GM19025 (cell line): ENCODE measurements at regions not wholly inside any gene's neighbourhood (a gene's known extent, or its start where the extent isn't known, plus 50 kb on each side); places are given as distances from the start of the nearest gene placed in this dataset.
"Not testable (repeated sequence)": the region's sequence is repeated elsewhere in the genome, so short reads cannot be mapped to it uniquely, and the experiment has no call there.

Source experiments
- ATAC-seq: cut with Tn5 transposase; IDR thresholded peaks from one replicate; pipeline ENCODE4 v1.9.1; 2021; ENCODE audit warnings: mild to moderate bottlenecking, low read depth, moderate library complexity; ENCODE audit not compliant: unreplicated experiment

- no peak for ATAC-seq
Measured at GRCh38 chr1:80225510-80225909, 1219.0 kb upstream of the ADGRL4 start.

GRCh38 chr1:80221319-80221718 lies 1214.8 kb upstream of the ADGRL4 start:
- no peak for ATAC-seq

GRCh38 chr1:80218112-80218511 lies 1211.6 kb upstream of the ADGRL4 start:
- ATAC-seq, result peak; percentile 55

GRCh38 chr1:80217377-80217986 lies 1211.0 kb upstream of the ADGRL4 start:
- no peak for ATAC-seq

- ATAC-seq, result no peak
Measured at GRCh38 chr1:80214888-80215540, 1208.5 kb upstream of the ADGRL4 start.

GRCh38 chr1:80212948-80213347 lies 1206.4 kb upstream of the ADGRL4 start:
- no peak for ATAC-seq

GRCh38 chr1:80211691-80212380 lies 1205.3 kb upstream of the ADGRL4 start:
- ATAC-seq, result no peak

- ATAC-seq, result no peak
Measured at GRCh38 chr1:80202118-80202517, 1195.6 kb upstream of the ADGRL4 start.

GRCh38 chr1:80194221-80194620 lies 1187.7 kb upstream of the ADGRL4 start:
- no peak for ATAC-seq

- ATAC-seq, result no peak
Measured at GRCh38 chr1:80181418-80181817, 1174.9 kb upstream of the ADGRL4 start.

GRCh38 chr1:80171631-80172030 lies 1165.1 kb upstream of the ADGRL4 start:
- ATAC-seq, result no peak

GRCh38 chr1:80170811-80171485 lies 1164.4 kb upstream of the ADGRL4 start:
- ATAC-seq, result no peak

GRCh38 chr1:80164150-80164549 lies 1157.6 kb upstream of the ADGRL4 start:
- ATAC-seq, result no peak

- no peak for ATAC-seq
Measured at GRCh38 chr1:80163686-80164085, 1157.2 kb upstream of the ADGRL4 start.

GRCh38 chr1:80158771-80159170 lies 1152.2 kb upstream of the ADGRL4 start:
- ATAC-seq, result no peak

GRCh38 chr1:80158266-80158665 lies 1151.7 kb upstream of the ADGRL4 start:
- no peak for ATAC-seq

- ATAC-seq, result no peak
Measured at GRCh38 chr1:80155371-80155770, 1148.8 kb upstream of the ADGRL4 start.

GRCh38 chr1:80154176-80154575 lies 1147.6 kb upstream of the ADGRL4 start:
- ATAC-seq, result no peak

- no peak for ATAC-seq
Measured at GRCh38 chr1:80153762-80154161, 1147.2 kb upstream of the ADGRL4 start.

- no peak for ATAC-seq
Measured at GRCh38 chr1:80143361-80143760, 1136.8 kb upstream of the ADGRL4 start.

GRCh38 chr1:80137946-80138602 lies 1131.5 kb upstream of the ADGRL4 start:
- ATAC-seq, result not testable (repeated sequence)
